Adipocyte (in vitro differentiated cells): ENCODE measurements at regions not wholly inside any gene's neighbourhood (a gene's known extent, or its start where the extent isn't known, plus 50 kb on each side); places are given as distances from the start of the nearest gene placed in this dataset.

Experiments used
- DNase-seq: peaks from one replicate; pipeline ENCODE4 v3.0.0-alpha.2; 2015; ENCODE audit warnings: low read depth
- H3K27me3 ChIP-seq: replicated peaks from 2 replicates; pipeline ENCODE4 v1.7.0; 2013; ENCODE audit warnings: mild to moderate bottlenecking, low read length, moderate library complexity; ENCODE audit not compliant: control insufficient read depth, insufficient read depth
- H3K36me3 ChIP-seq: 2 replicates; pipeline ENCODE4 v1.7.0; 2013; ENCODE audit warnings: low read length, mild to moderate bottlenecking, moderate library complexity; ENCODE audit not compliant: control insufficient read depth, insufficient read depth, severe bottlenecking
- H3K4me1 ChIP-seq: 2 replicates; pipeline ENCODE4 v1.7.0; 2013; ENCODE audit warnings: mild to moderate bottlenecking, low read length, moderate library complexity; ENCODE audit not compliant: control insufficient read depth, insufficient read depth
- H3K4me3 ChIP-seq: 2 replicates; pipeline ENCODE4 v1.7.0; 2013; ENCODE audit warnings: mild to moderate bottlenecking, low read length, moderate library complexity
- H3K9ac ChIP-seq: 2 replicates; pipeline ENCODE4 v1.7.0; 2013; ENCODE audit warnings: mild to moderate bottlenecking, low read length, moderate library complexity
- H3K9me3 ChIP-seq: 2 replicates; pipeline ENCODE4 v1.7.0; 2013; ENCODE audit warnings: mild to moderate bottlenecking, low read length, moderate library complexity; ENCODE audit not compliant: control insufficient read depth

GRCh38 chr11:95318498-95318897, 87.5 kb upstream of the SESN3 start:
- Histone ChIP-seq H3K9me3 (no peaks in the 10 kb centered on the region), H3K36me3 (no peaks in the 10 kb centered on the region), H3K4me1 (peaks cover 7% of the 10 kb centered on the region), H3K27me3 (no peaks in the 10 kb centered on the region), H3K4me3 (no peak overlapping the region), H3K9ac (no peak overlapping the region)
- peak; percentile 64 for DNase-seq

DNA sequence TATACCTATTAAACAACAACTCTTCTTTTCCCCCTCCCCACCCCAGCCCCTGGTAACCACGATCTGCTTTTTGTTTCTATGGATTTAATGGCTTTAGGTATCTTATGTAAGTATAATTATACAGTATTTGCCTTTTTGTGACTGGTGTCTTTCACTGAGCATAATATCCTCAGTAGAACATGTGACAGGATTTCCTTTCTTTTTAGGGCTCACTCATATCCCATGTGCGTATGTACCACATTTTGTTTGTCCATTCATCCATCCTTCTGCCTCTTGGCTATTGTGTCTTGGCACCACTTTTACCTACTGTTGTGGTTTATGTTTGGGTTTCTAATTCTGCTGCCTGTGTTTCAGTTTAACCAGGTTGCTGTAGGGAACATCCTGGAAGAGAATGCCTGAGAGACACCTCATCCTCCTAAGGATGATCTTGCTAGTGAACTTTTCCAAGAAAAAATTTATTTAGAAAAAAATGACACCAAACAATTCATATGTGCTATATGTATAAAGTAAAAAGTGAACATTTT, 77.6 kb upstream of the SESN3 start:
- Histone ChIP-seq H3K36me3 (no peaks in the 10 kb centered on the region), H3K9ac (no peak overlapping the region), H3K9me3 (no peaks in the 10 kb centered on the region), H3K27me3 (no peaks in the 10 kb centered on the region), H3K4me1 (no peaks in the 10 kb centered on the region), H3K4me3 (no peak overlapping the region)
- DNase-seq = no peak

GRCh38 chr11:95307286-95307685, 76.3 kb upstream of the SESN3 start:
- H3K36me3 ChIP-seq = no peaks in the 10 kb centered on the region
- H3K27me3 ChIP-seq = no peaks in the 10 kb centered on the region
- DNase-seq = no peak
- no peak overlapping the region for H3K9ac ChIP-seq
- no peaks in the 10 kb centered on the region for H3K4me1 ChIP-seq
- H3K4me3 ChIP-seq = no peak overlapping the region
- no peaks in the 10 kb centered on the region for H3K9me3 ChIP-seq

DNA sequence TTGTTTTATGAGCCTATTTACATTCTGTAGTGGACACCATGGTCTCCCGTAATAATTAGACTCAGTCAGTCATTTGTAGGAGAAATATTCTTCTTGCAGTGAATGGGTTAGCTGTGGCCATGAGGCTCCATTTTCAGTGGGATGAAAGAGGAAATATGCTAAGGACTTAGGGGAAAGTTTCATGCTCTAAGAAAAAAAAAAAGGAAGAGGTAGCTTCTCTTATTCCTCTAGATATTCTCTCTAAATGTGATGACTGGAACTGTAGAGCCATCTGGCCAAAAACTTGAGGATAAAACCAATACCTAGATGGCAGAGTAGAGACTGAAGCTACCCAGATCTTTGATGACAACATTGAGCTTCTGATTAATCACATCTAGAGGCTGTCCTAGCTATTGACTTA, 75.8 kb upstream of the SESN3 start:
- Histone ChIP-seq H3K36me3 (no peaks in the 10 kb centered on the region), H3K9me3 (no peaks in the 10 kb centered on the region), H3K4me1 (no peaks in the 10 kb centered on the region), H3K27me3 (no peaks in the 10 kb centered on the region), H3K4me3 (no peak overlapping the region), H3K9ac (no peak overlapping the region)
- no peak for DNase-seq

DNA sequence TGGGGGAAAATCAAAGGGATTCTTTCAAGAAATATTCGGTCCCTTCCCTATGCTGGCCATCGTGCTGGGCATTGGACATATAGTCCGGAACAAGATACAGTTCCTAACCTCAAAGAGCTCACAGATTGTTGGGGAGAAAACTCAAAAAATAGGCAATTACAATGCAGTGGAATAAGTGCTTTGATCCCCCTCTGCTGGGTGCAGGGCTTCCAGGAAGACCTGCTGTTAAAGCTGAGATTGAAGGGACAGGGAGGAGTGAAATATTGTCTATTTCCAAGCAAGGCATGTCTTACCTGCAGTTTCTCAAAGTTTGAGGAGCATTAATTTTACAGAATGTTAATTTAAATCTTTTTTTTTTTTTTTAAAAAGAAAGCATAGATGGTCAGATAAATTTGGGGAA, 75.1 kb upstream of the SESN3 start:
- DNase-seq = no peak

GRCh38 chr11:95305705-95306104, 74.7 kb upstream of the SESN3 start:
- Histone ChIP-seq H3K9ac (no peak overlapping the region), H3K27me3 (no peaks in the 10 kb centered on the region), H3K4me1 (no peaks in the 10 kb centered on the region), H3K36me3 (no peaks in the 10 kb centered on the region), H3K4me3 (no peak overlapping the region), H3K9me3 (no peaks in the 10 kb centered on the region)
- no peak for DNase-seq

More for the DNA sequence above, 75.1 kb upstream of the SESN3 start:
- Histone ChIP-seq H3K27me3 (no peaks in the 10 kb centered on the region), H3K36me3 (no peaks in the 10 kb centered on the region), H3K4me3 (no peak overlapping the region), H3K9ac (no peak overlapping the region), H3K9me3 (no peaks in the 10 kb centered on the region), H3K4me1 (no peaks in the 10 kb centered on the region)

DNA sequence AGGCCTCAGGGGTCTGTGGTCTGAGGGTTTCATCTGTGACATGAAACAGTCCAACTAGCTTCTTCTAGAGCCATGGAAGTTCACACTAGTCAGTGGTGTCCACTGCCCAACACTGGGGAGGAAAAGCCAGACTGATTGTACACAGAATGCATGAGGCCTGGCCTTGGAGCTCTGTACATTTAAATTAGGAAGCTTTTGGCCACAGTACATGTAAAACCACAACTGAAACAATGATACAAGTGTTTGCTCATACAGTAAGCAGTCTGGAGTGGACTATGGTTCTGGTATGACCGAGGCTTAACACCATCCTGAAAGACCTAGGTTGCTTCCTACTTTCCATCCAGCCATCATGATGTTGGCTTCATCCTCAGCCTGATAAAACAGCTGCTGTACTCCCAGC, 73.8 kb upstream of the SESN3 start:
- Histone ChIP-seq H3K4me3 (no peak overlapping the region), H3K4me1 (no peaks in the 10 kb centered on the region), H3K9ac (no peak overlapping the region), H3K9me3 (no peaks in the 10 kb centered on the region), H3K27me3 (no peaks in the 10 kb centered on the region), H3K36me3 (no peaks in the 10 kb centered on the region)
- DNase-seq = no peak

GRCh38 chr11:95302211-95302610, 71.2 kb upstream of the SESN3 start:
- Histone ChIP-seq H3K4me1 (no peaks in the 10 kb centered on the region), H3K9me3 (no peaks in the 10 kb centered on the region), H3K36me3 (no peaks in the 10 kb centered on the region), H3K27me3 (peaks cover 3% of the 10 kb centered on the region), H3K4me3 (no peak overlapping the region), H3K9ac (no peak overlapping the region)
- DNase-seq = no peak

DNA sequence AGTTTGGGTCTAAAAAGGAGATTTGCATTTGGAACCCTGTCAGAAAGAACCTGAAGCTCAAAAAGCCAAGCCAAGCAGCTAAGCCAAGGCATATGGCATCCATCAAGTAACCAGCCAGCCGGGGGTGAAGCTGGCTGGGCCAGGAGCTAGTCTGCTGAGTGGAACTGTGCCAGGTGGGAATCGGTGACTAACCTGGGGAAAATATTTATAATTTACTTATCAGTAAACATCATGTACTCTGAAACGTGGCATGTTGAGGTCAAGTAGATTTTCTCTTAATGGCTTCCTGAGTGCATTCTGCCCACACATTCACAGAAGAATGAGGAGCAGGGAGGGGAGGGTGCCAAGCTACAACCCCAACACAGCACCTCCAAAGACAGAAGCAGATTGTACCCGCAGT, 70.5 kb upstream of the SESN3 start:
- Histone ChIP-seq H3K9me3 (no peaks in the 10 kb centered on the region), H3K4me1 (no peaks in the 10 kb centered on the region), H3K9ac (no peak overlapping the region), H3K36me3 (no peaks in the 10 kb centered on the region), H3K4me3 (no peak overlapping the region), H3K27me3 (peaks cover 10% of the 10 kb centered on the region)
- DNase-seq = peak; percentile 31

- no peaks in the 10 kb centered on the region for H3K36me3 ChIP-seq
- H3K9ac ChIP-seq = no peak overlapping the region
- peak; percentile 13 for DNase-seq
- H3K4me3 ChIP-seq = no peak overlapping the region
- no peaks in the 10 kb centered on the region for H3K4me1 ChIP-seq
- H3K27me3 ChIP-seq = peaks cover 16% of the 10 kb centered on the region
- H3K9me3 ChIP-seq = no peaks in the 10 kb centered on the region
Observed at GRCh38 chr11:95299078-95299679, 68.2 kb upstream of the SESN3 start.

DNA sequence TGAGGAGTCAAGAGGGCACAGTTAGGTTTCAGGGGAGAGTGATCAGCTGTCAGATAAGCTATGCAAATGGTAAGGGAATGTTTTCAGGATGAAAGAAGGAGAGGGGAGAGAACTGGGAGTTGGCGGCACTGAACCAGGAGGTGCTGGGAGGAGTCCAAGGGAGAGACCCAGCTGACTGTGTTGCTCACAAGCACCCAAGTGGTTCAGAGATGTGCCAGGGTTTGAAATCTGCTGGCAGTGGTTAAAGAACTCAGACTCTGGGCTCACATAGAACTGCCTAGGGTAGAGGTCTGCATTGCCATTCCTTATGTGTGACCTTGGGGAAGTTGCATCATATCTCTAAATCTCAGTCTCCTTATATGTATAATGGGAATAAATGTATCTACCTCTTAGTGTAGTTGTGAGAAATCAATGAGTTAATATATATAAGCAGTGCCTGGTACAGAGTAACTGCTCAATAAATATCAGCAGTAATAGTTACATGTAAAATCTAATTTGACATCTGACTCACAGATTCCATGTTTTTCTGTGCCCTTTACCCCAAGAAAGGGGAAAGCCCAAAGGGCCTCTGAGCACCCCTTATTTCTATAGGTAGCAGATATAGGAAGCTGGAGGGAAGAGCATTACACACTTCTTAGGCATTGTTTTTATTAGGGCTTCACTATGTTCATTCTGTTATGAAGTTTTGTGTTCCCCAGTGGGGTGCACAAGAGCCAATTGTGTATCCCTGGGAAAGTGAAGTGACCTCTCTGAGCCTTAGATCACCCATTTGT, 66.9 kb upstream of the SESN3 start:
- DNase-seq = no peak
- Histone ChIP-seq H3K36me3 (no peaks in the 10 kb centered on the region), H3K9me3 (no peaks in the 10 kb centered on the region), H3K4me3 (no peak overlapping the region), H3K4me1 (no peaks in the 10 kb centered on the region), H3K27me3 (peaks cover 16% of the 10 kb centered on the region), H3K9ac (no peak overlapping the region)
